Right renal pelvis (tissue), 4 donors: ENCODE measurements at regions not wholly inside any gene's neighbourhood (a gene's known extent, or its start where the extent isn't known, plus 50 kb on each side); places are given as distances from the start of the nearest gene placed in this dataset.
"Not testable (repeated sequence)": the region's sequence is repeated elsewhere in the genome, so short reads cannot be mapped to it uniquely, and the experiment has no call there.

Source experiments
- DNase-seq, 4 donors: peaks; one replicate each; pipeline ENCODE4 v3.0.0-alpha.2; 2013; ENCODE audit warnings: low read depth in 4 of 4, low spot score in 3 of 4, missing footprints in 1 of 4

DNA sequence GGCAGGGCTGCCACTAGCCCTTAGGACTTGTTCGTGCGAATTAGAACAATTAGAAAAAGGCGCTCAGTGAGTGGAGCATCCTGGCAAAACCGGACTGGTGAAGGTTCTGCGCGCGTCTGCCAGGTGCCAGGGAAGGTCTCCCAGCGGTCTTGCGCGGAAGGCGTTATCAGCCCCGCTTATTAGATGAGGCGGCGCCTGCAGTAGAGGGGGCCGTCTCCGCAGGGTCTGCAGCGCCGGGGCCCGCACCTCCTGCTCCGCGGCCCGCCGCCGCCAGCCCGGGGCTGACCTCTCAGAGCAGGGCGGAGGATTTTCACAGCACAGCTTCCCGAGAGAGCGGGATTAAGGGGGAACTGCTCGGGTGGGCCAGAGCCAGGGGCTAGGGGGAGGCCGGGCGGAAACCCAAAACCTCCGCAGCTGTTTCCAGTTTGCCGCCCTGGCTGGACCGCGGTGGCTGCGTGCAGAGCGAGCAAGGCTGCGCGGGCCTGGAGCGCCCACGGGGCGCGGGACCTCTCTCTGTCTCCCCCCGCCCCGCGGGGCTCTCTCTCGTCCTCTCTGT is 155.2 kb downstream of the FOXD2 start:
- DNase-seq, result no peak

DNA sequence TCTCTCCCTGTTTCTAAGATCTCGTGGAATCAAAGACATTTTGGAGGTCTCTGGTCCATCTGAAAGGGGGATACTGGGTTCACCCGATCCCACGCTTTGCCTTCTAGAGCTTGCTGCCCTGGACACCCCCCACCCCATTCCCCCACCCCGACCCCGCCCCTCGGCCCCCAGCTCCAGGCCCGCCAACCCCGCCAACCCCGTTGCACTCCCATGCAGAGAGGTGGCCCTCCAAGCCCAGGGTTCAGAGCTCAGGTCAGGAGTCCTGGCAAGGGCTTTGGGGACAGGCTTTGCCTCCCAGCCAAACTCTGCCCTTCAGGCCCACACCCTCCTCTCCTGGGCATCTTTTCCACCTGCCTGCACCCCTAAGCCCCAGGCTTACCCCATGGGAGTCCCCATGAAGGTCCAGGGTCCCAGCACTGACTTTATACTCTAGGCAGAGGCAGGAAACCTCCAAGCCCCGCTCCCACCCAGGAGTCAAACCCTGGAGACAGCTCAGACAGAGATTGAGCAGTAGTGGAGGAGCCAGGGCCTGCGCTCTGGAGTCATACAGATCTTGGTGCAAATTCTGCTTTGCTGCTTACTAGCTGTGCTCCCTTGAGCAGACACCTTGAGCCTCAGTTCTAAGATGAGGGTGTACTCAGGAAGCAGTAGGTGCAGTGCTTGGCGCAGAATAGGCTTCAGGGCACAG is 155.9 kb downstream of the FOXD2 start:
- DNase-seq, result no peak

DNA sequence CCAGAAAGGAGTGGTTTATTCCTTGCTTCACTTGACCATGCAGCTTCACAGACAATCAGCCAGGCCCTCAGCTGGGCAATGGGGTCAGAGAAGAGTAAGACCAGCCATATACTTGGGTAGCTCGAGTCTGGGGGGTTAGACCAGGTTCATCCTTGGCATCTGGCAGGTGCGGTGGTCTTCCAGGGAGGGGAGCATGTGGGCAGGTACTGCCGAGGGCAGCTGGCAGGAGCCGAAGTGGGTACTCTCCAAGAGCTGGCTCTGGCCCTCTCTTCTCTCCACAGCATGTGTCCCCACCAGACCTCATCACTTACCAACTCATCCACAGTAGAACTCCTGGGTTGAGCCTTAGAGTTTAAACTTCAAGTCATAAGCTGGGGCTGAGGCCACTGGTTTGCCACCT is 156.8 kb downstream of the FOXD2 start:
- no peak for DNase-seq

DNA sequence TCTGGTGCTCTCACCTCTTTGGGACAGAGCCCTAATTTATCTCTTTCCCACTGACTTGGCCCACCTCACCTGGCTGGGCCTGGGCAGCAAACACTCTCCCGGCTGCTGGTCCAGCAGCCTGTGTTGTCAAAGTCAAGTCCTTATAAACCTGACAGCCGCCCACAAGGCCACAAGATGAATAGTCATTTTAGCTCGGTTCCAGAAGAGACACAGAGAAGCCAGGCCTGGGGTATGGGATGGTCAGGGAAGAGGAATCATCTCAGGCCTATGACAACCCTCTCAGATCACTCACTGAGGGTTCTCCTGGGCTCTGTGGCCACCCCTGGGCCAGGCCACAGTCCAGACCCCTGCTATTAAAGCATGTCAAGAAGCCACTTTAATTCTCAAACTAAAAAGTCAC is 158.5 kb downstream of the FOXD2 start:
- no peak for DNase-seq

DNA sequence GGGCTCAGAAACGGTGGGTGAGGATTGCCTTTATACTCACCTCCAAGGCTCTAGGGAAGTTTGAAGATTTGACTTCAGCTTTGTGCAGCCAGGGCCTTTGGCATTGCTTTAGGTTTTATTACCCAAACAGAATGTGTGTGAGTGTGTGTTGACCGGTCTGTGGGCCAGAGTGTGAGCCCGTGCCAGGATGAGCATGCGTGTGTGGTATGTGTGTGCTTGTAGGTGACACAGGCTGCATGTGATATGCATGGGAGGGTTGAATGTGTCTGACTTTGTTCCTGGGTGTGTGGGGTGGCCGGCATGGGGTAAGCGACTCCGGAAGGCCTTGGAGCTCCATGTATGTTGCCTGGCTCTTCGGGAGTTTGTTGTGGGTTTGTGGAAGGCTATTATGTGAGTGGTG is 160.5 kb downstream of the FOXD2 start:
- DNase-seq, result no peak

DNA sequence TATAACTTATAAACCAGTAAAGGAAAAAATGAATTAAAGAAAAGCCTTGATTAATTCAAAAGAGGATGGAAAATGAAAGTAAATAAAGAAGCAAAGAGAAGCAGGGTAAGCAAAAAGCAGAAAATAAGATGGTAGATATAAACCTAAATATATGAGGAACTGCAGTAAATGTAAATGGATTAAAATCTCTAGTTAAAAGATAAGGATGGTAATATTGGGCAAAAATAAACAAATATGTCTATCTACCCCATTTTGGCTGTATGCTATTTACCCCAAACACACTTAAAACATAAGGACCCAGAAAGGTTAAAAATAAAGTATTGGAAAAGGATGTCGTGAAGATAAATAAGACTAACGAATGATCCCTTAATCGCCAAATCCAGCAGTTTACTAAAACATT is 161.9 kb downstream of the FOXD2 start:
- DNase-seq, result no peak

DNA sequence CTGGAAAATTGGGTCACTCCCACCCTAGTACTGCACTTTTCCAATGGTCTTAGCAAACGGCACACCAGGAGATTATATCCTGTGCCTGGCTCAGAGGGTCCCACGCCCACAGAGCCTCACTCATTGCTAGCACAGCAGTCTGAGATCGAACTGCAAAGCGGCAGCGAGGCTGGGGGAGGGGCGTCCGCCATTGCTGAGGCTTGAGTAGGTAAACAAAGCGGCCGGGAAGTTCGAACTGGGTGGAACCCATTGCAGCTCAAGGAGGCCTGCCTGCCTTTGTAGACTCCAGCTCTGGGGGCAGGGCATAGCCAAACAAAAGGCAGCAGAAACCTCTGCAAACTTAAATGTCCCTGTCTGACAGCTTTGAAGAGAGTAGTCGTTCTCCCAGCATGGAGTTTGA is 164.6 kb downstream of the FOXD2 start:
- not testable (repeated sequence) for DNase-seq

DNA sequence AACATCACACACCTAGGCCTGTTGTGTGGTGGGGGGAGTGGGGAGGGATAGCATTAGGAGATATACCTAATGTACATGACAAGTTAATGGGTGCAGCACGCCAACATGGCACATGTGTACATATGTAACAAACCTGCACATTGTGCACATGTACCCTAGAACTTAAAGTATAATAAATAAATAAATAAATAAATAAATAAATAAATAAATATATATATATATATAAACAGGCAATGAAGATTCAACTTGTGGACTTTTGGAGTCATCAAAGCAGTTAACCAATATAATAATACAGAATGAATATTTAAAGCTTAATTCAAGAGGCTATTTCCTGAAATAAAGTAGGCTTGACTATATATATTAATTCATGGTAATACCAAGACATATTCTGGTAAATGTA is 167.0 kb downstream of the FOXD2 start:
- not testable (repeated sequence) for DNase-seq

DNA sequence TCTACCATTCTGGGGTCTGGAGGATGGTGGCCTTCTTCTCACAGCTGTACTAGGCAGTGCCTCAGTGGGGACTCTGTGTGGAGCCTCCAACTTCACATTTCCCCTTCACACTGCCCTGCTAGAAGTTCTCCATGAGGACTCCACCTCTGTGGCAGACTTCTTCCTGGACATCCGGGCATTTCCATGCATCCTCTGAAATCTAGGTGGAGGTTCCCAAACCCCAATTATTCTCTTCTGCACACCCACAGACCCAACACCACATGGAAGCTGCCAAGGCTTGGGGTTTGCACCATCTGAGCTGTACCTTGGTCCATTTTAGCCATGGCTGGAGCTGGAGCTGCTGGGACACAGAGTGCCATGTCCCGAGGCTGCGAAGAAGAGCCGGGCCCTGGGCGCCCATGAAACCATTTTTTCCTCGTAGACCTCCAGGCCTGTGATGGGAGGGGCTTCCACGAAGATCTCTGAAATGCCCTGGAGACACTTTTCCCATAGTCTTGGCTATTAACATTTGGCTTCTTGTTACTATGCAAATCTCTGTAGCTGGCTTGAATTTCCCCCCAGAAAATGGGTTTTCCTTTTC is 170.5 kb downstream of the FOXD2 start:
- no peak for DNase-seq

DNA sequence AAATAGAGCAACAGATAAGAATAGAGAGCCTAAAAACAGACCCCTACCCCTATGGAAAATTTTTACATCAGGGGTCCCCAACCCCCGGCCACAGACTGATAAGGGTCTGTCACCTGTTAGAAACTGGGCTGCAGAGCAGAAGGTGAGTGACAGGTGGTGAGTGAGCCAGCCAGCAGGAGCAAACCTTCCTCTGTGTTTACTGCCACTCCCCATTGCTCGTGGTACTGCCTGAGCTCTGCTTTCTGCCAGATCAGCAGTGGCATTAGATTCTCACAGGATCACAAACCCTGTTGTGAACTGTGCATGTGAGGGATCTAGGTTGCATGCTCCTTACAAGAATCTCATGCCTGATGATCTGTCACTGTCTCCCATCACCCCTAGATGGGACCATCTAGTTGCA is 174.1 kb downstream of the FOXD2 start:
- DNase-seq, result no peak

DNA sequence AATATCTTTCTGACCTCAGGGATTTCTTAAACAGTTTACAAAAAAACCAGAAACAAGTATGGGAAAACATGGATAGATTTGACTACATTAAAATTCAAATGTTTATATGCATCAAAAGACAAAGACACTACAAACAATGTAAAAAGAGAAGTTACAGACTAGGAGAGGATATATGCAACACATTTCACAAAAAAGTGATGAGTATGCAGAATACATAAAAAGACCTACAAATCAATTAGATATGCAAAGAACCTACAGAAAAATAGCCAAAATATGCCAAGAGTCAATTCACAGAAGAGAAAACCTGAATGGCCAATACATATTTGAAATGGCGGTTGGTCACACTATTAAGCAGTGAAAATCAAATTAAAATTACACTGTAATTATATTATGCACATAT is 175.0 kb downstream of the FOXD2 start:
- DNase-seq, result no peak

DNA sequence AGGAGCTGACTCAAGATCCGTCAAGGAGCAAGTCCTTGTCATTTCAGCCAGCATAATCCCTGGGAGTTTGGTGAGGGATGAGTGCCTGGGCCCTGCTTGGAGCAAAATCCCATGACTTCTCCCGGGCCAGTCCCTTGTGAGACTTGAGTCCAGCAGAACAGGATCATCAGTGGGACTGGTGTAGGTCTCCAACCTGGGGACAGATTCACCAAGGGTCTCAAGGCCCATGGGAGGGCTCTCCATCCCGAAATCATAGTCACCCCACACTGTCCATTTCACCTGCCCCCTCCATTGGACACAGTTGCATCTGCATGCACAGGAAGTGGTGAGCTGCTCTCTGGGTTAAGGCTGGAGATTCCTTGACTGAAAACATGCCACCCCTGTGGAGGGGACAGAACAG is 178.2 kb downstream of the FOXD2 start:
- DNase-seq, result no peak

DNA sequence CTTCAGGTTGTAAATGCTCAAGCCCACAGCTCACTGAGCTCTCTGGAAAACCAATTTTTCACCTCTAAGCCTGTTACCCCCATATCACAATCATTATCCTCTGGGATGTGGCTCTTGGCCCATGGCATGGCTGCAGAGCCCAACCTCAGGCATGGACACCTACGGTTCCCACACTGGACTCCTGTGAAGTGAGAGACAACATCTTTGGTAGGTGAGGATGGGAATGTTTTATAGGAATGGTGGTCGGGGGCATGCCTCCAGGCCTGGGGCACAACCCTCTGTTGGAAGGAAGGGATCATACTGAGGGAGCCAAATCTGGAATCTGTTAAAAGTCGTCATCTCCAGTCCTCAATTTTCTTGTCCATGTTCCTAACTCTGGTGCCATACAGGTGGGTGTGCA is 179.1 kb downstream of the FOXD2 start:
- DNase-seq, result no peak

DNA sequence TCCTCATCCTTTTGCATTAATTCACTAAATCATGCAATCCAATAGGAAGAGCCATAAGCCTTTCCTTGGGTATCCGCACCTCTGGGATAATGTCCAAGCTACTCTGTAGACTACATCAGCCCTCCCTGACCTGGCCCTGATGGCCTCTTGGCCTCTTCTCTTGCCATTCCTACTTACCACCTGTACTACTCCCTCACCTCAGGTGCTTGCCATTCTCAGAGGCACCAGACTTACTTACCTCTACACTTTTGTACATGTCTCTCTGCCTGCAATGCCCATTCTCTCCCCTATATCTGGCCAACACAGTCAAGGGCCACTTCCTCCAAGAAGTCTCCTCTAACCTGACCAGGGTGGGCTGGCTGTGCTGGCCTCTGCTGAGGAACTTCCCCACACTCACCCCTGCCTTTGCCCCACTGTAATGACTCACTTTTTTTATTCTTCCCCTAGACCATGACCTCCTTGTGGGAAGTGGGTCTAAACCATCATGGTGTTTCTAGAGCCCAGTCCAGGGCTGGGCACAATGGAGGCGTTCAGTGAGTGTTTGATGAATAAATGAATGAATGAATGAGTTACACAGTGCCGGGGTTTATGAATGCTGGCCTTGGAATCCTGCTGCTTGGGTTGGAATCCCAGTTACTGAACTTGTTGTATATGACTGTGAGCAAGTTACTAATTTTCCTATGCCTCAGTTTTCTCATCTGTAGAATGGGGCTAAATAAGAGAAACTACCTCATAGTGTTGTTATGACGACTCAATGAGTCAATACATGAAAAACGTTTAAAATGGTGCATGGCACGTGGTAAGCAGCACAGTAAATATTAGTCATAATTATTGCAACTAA is 179.8 kb downstream of the FOXD2 start:
- DNase-seq, result no peak

DNA sequence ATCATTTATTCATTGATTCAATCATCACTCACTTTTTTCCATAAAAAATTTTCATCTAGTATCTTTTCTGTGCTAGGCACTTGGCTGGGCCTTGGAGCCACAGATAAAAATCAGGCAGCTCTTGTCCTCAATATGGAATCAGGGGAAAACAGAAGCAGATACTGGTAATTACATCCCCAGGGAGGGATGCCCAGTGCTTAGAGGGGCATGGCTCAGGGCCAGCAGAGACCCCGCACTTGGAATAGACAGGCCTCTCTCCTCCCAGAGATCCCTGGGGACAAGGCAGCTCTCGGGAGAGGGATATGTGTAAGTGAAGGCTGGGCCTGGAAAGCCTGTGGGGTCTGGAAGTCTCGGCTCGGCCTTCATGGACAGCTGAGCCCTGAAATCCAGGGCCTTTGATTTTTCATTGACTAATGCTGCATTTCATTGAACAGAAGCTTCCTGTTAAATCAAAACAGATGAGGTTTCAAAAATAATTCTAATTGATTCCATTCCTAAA is 180.4 kb downstream of the FOXD2 start:
- no peak for DNase-seq

DNA sequence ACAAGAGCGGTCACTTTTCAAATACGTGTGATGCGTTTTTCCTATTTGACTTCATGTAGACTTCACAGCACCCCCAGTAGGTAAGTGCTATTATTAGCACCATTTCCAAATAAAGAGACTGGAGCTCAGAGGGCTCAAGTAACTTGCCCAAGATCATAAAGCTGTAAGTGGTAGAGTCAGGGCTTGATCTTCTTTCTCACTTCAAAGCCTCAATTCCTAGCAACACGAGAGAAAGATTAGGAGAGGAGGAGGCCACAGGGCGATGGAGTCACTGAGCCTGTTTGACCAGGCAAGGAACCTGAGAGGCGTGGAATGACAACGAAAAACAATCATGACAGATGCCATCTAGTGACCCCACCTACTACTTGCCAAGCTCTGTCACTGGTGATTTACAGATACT is 181.0 kb downstream of the FOXD2 start:
- no peak for DNase-seq

DNA sequence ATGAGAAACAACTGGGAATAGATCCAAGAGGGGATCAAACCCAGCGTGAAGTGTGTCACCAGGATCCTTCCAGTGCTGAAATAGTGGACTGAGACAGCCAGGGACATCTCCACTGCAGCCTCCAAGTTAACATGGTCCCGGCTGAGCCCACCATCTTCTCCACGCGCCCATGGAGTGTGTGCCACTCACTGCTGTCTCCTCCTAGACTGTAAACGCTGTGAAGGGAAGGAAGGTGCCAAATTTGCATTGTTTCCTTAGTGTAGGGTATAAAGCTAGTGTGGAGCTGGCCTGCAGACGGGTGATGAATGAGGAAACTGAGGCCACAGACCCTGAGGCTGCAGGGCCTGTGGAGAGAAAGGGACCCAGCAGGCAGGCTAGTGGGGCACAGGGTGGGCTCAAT is 183.6 kb downstream of the FOXD2 start:
- no peak for DNase-seq

DNA sequence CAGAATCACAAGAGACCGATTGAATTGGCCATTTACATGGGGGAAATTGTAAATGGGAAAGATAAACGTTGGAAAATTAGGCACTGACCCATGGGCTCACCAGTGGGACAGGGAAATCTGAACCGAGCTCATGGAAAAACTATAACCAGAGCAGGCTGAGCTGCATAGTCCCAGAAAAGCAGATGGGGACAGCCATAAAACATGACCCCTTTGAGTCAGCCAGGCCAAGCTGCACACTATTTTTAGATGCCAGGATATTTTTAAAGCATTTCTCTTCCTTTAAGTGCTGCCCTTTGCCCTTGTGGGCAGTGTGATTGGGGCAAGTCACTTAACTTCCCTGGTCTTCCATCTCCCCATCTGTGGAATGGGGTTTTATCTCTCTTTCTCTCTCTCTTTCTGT is 184.1 kb downstream of the FOXD2 start:
- no peak for DNase-seq

DNA sequence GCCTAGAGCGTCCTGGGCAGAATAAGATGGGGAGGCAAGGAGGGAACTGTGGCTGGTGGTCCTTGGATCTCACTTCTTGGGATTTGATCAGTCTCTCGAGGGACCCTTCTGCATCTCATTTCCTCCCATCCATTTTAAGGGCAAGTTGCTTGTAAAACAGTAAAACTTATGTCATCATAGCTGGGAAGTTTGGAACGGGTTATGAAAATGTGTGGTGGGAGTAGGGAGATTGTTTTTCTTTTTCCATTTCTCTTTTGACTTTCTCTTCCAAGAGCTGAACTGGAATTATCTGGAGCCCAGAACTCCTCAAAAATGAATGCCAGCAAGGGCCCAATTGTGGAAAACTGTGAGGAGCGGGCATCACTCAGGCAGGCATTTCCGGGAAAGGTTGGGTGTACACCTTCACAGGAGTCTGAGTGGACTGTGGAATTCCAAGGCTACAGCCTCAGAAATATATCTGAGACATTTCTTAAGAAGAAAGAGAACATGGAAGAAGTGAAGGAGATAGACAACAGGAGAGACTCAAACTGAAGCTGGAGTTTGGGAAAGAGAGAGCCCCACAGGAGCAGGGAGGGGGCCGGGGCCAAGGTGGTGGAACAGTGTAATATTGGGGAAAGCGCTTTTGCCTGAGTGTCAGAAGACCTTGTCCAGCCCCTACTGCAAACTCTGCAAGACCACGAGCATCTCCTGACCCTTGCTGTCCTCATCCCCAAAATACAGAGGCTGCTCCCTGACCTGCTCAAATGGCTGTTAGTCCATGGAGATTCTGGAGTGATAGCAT is 185.1 kb downstream of the FOXD2 start:
- DNase-seq, result no peak

DNA sequence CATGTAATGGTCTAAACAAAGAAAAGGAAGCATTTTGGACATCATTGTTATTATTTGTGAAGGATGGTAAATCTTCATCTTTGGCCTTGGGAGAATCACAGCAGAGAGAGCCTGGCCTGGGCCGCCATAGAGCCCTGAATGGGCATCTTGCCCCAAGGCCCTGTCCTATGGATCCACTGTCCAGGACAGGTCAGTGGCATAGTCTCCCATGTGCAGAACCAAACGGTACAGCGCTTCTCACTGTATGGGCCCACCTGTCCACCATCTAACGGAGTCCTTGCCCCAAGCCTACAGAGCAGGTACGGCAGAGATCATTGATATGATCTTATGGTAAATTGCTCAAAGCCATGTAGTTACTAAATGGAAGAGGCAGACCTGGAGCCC is 185.7 kb downstream of the FOXD2 start:
- DNase-seq, result no peak

DNA sequence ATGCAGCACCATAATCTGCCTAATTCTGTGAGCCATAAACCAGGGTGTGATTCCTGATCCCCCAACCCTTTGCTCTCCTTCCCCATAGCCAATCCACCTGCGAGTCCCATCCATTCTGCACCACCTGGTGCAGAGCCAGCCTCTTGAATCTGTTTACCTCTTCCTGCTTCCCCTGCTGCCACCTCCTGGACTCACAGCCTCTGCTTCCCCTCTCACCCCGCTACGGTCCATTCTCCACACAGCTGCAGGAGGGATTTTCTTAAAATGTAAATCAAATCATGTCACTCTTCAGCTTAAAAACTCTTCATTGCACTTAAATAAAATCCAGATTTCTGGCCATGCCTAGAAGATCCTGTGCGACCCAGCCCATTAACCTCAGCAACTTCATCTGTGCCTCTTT is 186.7 kb downstream of the FOXD2 start:
- DNase-seq, result no peak
